GM12878 (cell line): ENCODE measurements at regions not wholly inside any gene's neighbourhood (a gene's known extent, or its start where the extent isn't known, plus 50 kb on each side); places are given as distances from the start of the nearest gene placed in this dataset.

Experiments
- ATAC-seq: fragments of 200-7000 bp; cut with Tn5 transposase; 3 replicates; pipeline ENCODE4 v1.9.1; 2020; ENCODE audit warnings: mild to moderate bottlenecking, moderate library complexity
- BruUV-seq: library from RNA; stranded (reverse); fragments of 400-500 nt; replicated peaks from 2 replicates; lab custom pipeline; 2021; lab: Mats Ljungman, UMichigan
- CTCF ChIA-PET: fragments of 300-600 bp; sonication (Branson Sonifier 250); formaldehyde crosslinking; extraction: SDS; loops from one replicate; lab custom pipeline; 2021; ENCODE audit warnings: inconsistent platforms; lab: Yijun Ruan, JAX
- POLR2A ChIA-PET: fragments of 350-600 bp; formaldehyde crosslinking; extraction: SDS; loops from one replicate; lab custom pipeline; 2021; ENCODE audit warnings: inconsistent platforms; lab: Charles Lee
- RAD21 ChIA-PET: fragments of 300-600 bp; sonication (Branson Sonifier 250); formaldehyde crosslinking; loops from one replicate; lab custom pipeline; 2023; ENCODE audit warnings: antibody characterized with exemption; ENCODE audit not compliant: unreplicated experiment; lab: Charles Lee
- SMC1A ChIA-PET: fragments of 300-600 bp; sonication (Branson Sonifier 250); formaldehyde crosslinking; loops from one replicate; lab custom pipeline; 2023; ENCODE audit not compliant: unreplicated experiment, uncharacterized antibody; lab: Charles Lee
- DNase-seq: peaks from one replicate; pipeline ENCODE4 v3.0.0-alpha.2; 2011; ENCODE audit warnings: low read depth, low spot score
- FAIRE-seq: peaks from 3 replicates; lab custom pipeline; 2011; peaks lifted over from hg19 to GRCh38; lab: Jason Lieb, UNC
- H2AFZ ChIP-seq: 2 replicates; pipeline ENCODE4 v1.6.0; 2011; ENCODE audit warnings: low read depth, low read length, control low read depth; ENCODE audit not compliant: control insufficient read depth
- H3K27ac ChIP-seq: 2 replicates; pipeline ENCODE4 v1.5.1; 2011; ENCODE audit warnings: control low read depth; ENCODE audit not compliant: control insufficient read depth, insufficient read depth
- H3K27me3 ChIP-seq, 2 experiments: replicated peaks in 1 of 2; 2 replicates each; pipeline versions ENCODE4 v1.6.0 to v1.6.1; 2011; ENCODE audit warnings: low read length in 1 of 2; ENCODE audit not compliant: control insufficient read depth in 2 of 2, insufficient read depth in 2 of 2
- H3K36me3 ChIP-seq, 2 experiments: 2 replicates each; pipeline ENCODE4 v1.5.1; 2011; ENCODE audit warnings: low read length in 1 of 2; ENCODE audit not compliant: control insufficient read depth in 2 of 2, insufficient read depth in 2 of 2
- H3K4me1 ChIP-seq: 2 replicates; pipeline ENCODE4 v1.6.1; 2011; ENCODE audit warnings: mild to moderate bottlenecking, low read length, moderate library complexity, mixed read lengths; ENCODE audit not compliant: control insufficient read depth, insufficient read depth
- H3K4me2 ChIP-seq: 2 replicates; pipeline ENCODE4 v1.6.0; 2011; ENCODE audit warnings: control low read depth; ENCODE audit not compliant: control insufficient read depth, insufficient read depth
- H3K4me3 ChIP-seq: fragments of 200-600 bp; sonication (generic); 2 replicates; pipeline ENCODE4 v1.5.1; 2016
- H3K79me2 ChIP-seq: 2 replicates; pipeline ENCODE4 v1.6.0; 2011; ENCODE audit warnings: low read length; ENCODE audit not compliant: control insufficient read depth, insufficient read depth
- H3K9ac ChIP-seq: 2 replicates; pipeline ENCODE4 v1.8.0; 2011; ENCODE audit warnings: low read length, control low read depth, mixed read lengths; ENCODE audit not compliant: control insufficient read depth, insufficient read depth
- H3K9me3 ChIP-seq: replicated peaks from 3 replicates; pipeline ENCODE4 v1.5.1; 2011; ENCODE audit warnings: mild to moderate bottlenecking, low read length; ENCODE audit not compliant: control insufficient read depth, insufficient read depth
- H4K20me1 ChIP-seq: 2 replicates; pipeline ENCODE4 v1.6.0; 2011; ENCODE audit not compliant: control insufficient read depth, insufficient read depth
- CHD4 ChIP-seq: fragments of 200-600 bp; sonication (generic); IDR thresholded peaks from 2 replicates; pipeline ENCODE4 v1.6.1; 2016; ENCODE audit warnings: mild to moderate bottlenecking
- EGR1 ChIP-seq, 2 experiments: IDR thresholded peaks; 1 replicate in 1 of 2; 2 replicates in 1 of 2; pipeline ENCODE4 v1.6.1; 2011 to 2012; ENCODE audit warnings: low read depth in 2 of 2, low read length in 2 of 2, borderline replicate concordance in 1 of 2, mild to moderate bottlenecking in 1 of 2, moderate library complexity in 1 of 2
- FOXK2 ChIP-seq: fragments of 450-650 bp; IDR thresholded peaks from 2 replicates; pipeline ENCODE4 v1.6.1; 2017; ENCODE audit warnings: mild to moderate bottlenecking, moderate library complexity
- NBN ChIP-seq: fragments of 450-650 bp; IDR thresholded peaks from 2 replicates; pipeline ENCODE4 v1.6.1; 2016
- NR2F1 ChIP-seq: fragments of 450-650 bp; conservative IDR thresholded peaks from 2 replicates; pipeline ENCODE4 v1.6.1; 2017; ENCODE audit warnings: mild to moderate bottlenecking
- RFX5 ChIP-seq: IDR thresholded peaks from 2 replicates; pipeline ENCODE4 v1.6.1; 2011; ENCODE audit warnings: low read depth, low read length, improper control_type of control experiment
- TCF3 ChIP-seq: IDR thresholded peaks from 2 replicates; pipeline ENCODE4 v1.6.1; 2012; ENCODE audit warnings: low read depth, mild to moderate bottlenecking, low read length, borderline replicate concordance; ENCODE audit not compliant: insufficient read depth
- ZBTB40 ChIP-seq: fragments of 450-650 bp; IDR thresholded peaks from 2 replicates; pipeline ENCODE4 v1.6.1; 2016; ENCODE audit warnings: mild to moderate bottlenecking, moderate library complexity, borderline replicate concordance
- WGBS: methylation state at CpG from one replicate; pipeline ENCODE4 v1.1.6; 2016; ENCODE audit warnings: low lambda C conversion rate; ENCODE audit not compliant: insufficient replicate concordance, insufficient coverage; ENCODE audit errors: missing lambda C conversion rate; 5-methylcytosine and 5-hydroxymethylcytosine counted together
- in situ Hi-C: fragments of 300-500 bp; cut with MboI; formaldehyde crosslinking; loops from 9 replicates; pipeline ENCODE4 v1.14.3; 2018; ENCODE audit warnings: mixed read lengths
- intact Hi-C: fragments of 100-400 bp; cut with micrococcal nuclease; formaldehyde crosslinking; loops from one replicate; pipeline ENCODE4 v1.14.2; 2022; ENCODE audit not compliant: unreplicated experiment
- TF ChIP-seq, protein P1 (sequence below): fragments of 450-650 bp; IDR thresholded peaks from 2 replicates; pipeline ENCODE4 v1.6.1; 2017; ENCODE audit warnings: low read depth, mild to moderate bottlenecking, moderate library complexity
- TF ChIP-seq, protein P2 (sequence below): fragments of 450-650 bp; IDR thresholded peaks from 2 replicates; pipeline ENCODE4 v1.6.1; 2016; ENCODE audit warnings: mild to moderate bottlenecking

- intact Hi-C loops (no loop called here), in situ Hi-C loops (no loop called here)
- H2AFZ ChIP-seq = no peak overlapping the region
- WGBS = 31% methylated on average over 3 of the region's 3 CpGs
- ATAC-seq (no peak), FAIRE-seq (no peak), DNase-seq (no peak)
- SMC1A ChIA-PET = no interaction called here
- H3K79me2 ChIP-seq = no peaks in the 10 kb centered on the region
- CTCF ChIA-PET = no interaction called here
- H3K4me2 ChIP-seq = no peak overlapping the region
- TF ChIP-seq NR2F1 (no peak), CHD4 (no peak), RFX5 (no peak), NBN (no peak), EGR1 (IDR thresholded peaks at IDR 0.05; ENCODE audit: borderline replicate concordance in 1 of 2, low read depth in 2 of 2, low read length in 2 of 2) (no peak)
- TF ChIP-seq, protein P1, sequence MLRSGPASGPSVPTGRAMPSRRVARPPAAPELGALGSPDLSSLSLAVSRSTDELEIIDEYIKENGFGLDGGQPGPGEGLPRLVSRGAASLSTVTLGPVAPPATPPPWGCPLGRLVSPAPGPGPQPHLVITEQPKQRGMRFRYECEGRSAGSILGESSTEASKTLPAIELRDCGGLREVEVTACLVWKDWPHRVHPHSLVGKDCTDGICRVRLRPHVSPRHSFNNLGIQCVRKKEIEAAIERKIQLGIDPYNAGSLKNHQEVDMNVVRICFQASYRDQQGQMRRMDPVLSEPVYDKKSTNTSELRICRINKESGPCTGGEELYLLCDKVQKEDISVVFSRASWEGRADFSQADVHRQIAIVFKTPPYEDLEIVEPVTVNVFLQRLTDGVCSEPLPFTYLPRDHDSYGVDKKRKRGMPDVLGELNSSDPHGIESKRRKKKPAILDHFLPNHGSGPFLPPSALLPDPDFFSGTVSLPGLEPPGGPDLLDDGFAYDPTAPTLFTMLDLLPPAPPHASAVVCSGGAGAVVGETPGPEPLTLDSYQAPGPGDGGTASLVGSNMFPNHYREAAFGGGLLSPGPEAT = no peak
- H3K27ac ChIP-seq = no peak overlapping the region
- BruUV-seq = no TSS peak
- H3K4me3 ChIP-seq = no peak overlapping the region
- no peaks in the 10 kb centered on the region; a peak in 1 of 4 replicates for H3K27me3 ChIP-seq
- no peak overlapping the region for H3K9ac ChIP-seq
- H3K36me3 ChIP-seq = no peaks in the 10 kb centered on the region
- no peaks in the 10 kb centered on the region for H3K4me1 ChIP-seq
- no peaks in the 10 kb centered on the region for H3K9me3 ChIP-seq
- H4K20me1 ChIP-seq = no peaks in the 10 kb centered on the region
- RAD21 ChIA-PET = interaction anchor here (0.8 kb wide), 1 partner anchor 40 kb away, joined by 3 read pairs; no protein-coding TSS in a partner anchor
- POLR2A ChIA-PET = no interaction called here
Measured at GRCh38 chr1:232262991-232263390, 366.9 kb downstream of the SIPA1L2 start.

- no peak overlapping the region for H3K4me3 ChIP-seq
- H4K20me1 ChIP-seq = no peaks in the 10 kb centered on the region
- intact Hi-C loops = no loop called here
- CTCF ChIA-PET = no interaction called here
- H3K27me3 ChIP-seq = no peaks in the 10 kb centered on the region; a peak in 1 of 4 replicates
- H3K27ac ChIP-seq = no peak overlapping the region
- no peak overlapping the region for H2AFZ ChIP-seq
- RAD21 ChIA-PET = no interaction called here
- FAIRE-seq (no peak), DNase-seq (no peak), ATAC-seq (no peak)
- BruUV-seq = no TSS peak
- H3K9ac ChIP-seq = no peak overlapping the region
- H3K4me2 ChIP-seq = no peak overlapping the region
- no peaks in the 10 kb centered on the region for H3K9me3 ChIP-seq
- WGBS = 61% methylated on average over 8 of the region's 8 CpGs
- no peaks in the 10 kb centered on the region for H3K79me2 ChIP-seq
- in situ Hi-C loops = no loop called here
- SMC1A ChIA-PET = no interaction called here
- POLR2A ChIA-PET = no interaction called here
- no peaks in the 10 kb centered on the region for H3K36me3 ChIP-seq
- no peaks in the 10 kb centered on the region for H3K4me1 ChIP-seq
- no peak for TF ChIP-seq ZBTB40
- no peak for TF ChIP-seq TCF3
- TF ChIP-seq, protein P2, sequence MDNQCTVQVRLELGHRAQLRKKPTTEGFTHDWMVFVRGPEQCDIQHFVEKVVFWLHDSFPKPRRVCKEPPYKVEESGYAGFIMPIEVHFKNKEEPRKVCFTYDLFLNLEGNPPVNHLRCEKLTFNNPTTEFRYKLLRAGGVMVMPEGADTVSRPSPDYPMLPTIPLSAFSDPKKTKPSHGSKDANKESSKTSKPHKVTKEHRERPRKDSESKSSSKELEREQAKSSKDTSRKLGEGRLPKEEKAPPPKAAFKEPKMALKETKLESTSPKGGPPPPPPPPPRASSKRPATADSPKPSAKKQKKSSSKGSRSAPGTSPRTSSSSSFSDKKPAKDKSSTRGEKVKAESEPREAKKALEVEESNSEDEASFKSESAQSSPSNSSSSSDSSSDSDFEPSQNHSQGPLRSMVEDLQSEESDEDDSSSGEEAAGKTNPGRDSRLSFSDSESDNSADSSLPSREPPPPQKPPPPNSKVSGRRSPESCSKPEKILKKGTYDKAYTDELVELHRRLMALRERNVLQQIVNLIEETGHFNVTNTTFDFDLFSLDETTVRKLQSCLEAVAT = no peak
- TF ChIP-seq FOXK2 = no peak
- TF ChIP-seq EGR1 (IDR thresholded peaks at IDR 0.05; ENCODE audit: borderline replicate concordance in 1 of 2, low read depth in 2 of 2, low read length in 2 of 2) = no peak
Measured at GRCh38 chr1:232260861-232261260, 369.1 kb downstream of the SIPA1L2 start.
